Ascending aorta (tissue), 2 donors: ENCODE measurements at regions not wholly inside any gene's neighbourhood (a gene's known extent, or its start where the extent isn't known, plus 50 kb on each side); places are given as distances from the start of the nearest gene placed in this dataset.

ENCODE experiments used
- DNase-seq, 2 donors: peaks; one replicate each; pipeline ENCODE4 v3.0.0-alpha.2; 2019; ENCODE audit warnings: low spot score in 2 of 2
- H3K27ac ChIP-seq, 2 donors: fragments of 200-600 bp; sonication (generic); one replicate each; pipeline ENCODE4 v1.5.1; 2016 to 2017; ENCODE audit warnings: mild to moderate bottlenecking in 1 of 2
- H3K27me3 ChIP-seq: fragments of 200-600 bp; sonication (generic); one replicate; pipeline ENCODE4 v1.5.1; 2017
- H3K36me3 ChIP-seq, 2 donors: fragments of 200-600 bp; sonication (generic); one replicate each; pipeline ENCODE4 v1.5.1; 2016
- H3K4me1 ChIP-seq, 2 donors: fragments of 200-600 bp; sonication (generic); one replicate each; pipeline ENCODE4 v1.5.1; 2016 to 2017; ENCODE audit warnings: mild to moderate bottlenecking in 1 of 2
- H3K4me3 ChIP-seq, 2 donors: fragments of 200-600 bp; sonication (generic); one replicate each; pipeline ENCODE4 v1.5.1; 2016 to 2017; ENCODE audit warnings: mild to moderate bottlenecking in 1 of 2
- H3K9me3 ChIP-seq, 2 donors: fragments of 200-600 bp; sonication (generic); one replicate each; pipeline ENCODE4 v1.5.1; 2016
- intact Hi-C: fragments of 100-400 bp; cut with DNase I; formaldehyde crosslinking; loops from one replicate; pipeline ENCODE4 v1.15.1; 2023
- TF ChIP-seq, protein P1 (sequence below), 3 experiments: fragments of 200-600 bp in 2 of 3; fragments of 450-650 bp in 1 of 3; sonication (generic) in 2 of 3; IDR thresholded peaks; one replicate each; pipeline ENCODE4 v1.5.1; 2016 to 2019; ENCODE audit warnings: antibody characterized with exemption in 3 of 3, mild to moderate bottlenecking in 1 of 3, moderate library complexity in 1 of 3

DNA sequence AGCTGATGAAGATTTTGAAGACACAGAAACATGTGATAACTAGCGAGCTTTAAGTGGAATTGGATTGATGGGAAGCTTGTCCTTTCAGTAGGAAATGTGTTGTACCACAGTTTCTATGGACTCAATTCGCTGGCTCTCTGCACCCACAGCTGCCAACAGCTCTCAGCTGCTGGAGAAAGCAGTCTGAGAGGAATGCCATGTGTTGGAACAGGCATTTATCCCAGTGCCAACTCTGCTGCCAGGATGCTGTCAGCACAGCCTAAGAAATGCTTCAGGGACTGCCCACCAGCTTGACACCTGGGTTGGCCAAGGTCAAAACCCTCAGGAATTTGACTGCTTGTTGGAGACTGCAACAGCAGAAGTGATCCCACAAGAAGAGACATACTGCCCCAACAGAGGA, 193.0 kb upstream of the THSD7B start:
- peaks cover 0 to 2% of the 10 kb centered on the region in 2 donors for H3K4me1 ChIP-seq
- TF ChIP-seq, protein P1, sequence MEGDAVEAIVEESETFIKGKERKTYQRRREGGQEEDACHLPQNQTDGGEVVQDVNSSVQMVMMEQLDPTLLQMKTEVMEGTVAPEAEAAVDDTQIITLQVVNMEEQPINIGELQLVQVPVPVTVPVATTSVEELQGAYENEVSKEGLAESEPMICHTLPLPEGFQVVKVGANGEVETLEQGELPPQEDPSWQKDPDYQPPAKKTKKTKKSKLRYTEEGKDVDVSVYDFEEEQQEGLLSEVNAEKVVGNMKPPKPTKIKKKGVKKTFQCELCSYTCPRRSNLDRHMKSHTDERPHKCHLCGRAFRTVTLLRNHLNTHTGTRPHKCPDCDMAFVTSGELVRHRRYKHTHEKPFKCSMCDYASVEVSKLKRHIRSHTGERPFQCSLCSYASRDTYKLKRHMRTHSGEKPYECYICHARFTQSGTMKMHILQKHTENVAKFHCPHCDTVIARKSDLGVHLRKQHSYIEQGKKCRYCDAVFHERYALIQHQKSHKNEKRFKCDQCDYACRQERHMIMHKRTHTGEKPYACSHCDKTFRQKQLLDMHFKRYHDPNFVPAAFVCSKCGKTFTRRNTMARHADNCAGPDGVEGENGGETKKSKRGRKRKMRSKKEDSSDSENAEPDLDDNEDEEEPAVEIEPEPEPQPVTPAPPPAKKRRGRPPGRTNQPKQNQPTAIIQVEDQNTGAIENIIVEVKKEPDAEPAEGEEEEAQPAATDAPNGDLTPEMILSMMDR (IDR thresholded peaks at IDR 0.05), result no peak
- H3K36me3 ChIP-seq, result no peaks in the 10 kb centered on the region
- H3K27me3 ChIP-seq, result no peaks in the 10 kb centered on the region
- no peak overlapping the region for H3K4me3 ChIP-seq
- H3K9me3 ChIP-seq, result no peaks in the 10 kb centered on the region
- no peak for DNase-seq
- intact Hi-C loops, result no loop called here
- no peak overlapping the region for H3K27ac ChIP-seq

DNA sequence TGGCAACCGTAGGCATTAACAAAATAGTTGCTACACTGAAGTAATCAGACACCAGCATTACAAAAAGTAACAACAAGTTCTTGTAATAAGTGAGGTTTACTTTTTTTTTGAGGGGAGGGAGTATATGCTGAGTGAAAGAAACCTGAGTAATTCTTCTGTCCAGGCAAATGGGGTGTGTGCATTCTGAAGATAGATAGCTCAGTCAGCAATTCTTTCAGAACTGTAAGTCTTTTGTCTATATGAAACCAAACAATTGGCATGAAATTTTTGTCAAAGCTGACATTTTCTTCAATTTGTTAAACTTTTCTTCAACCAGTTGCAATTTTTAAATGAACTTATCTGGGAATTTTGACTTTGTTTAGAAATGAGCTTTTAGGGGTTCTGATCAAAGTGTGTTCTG, 208.1 kb upstream of the THSD7B start:
- H3K36me3 ChIP-seq, result no peaks in the 10 kb centered on the region
- H3K4me1 ChIP-seq, result no peaks in the 10 kb centered on the region
- no peak overlapping the region for H3K27ac ChIP-seq
- H3K4me3 ChIP-seq, result no peak overlapping the region
- H3K27me3 ChIP-seq, result no peaks in the 10 kb centered on the region
- no peaks in the 10 kb centered on the region for H3K9me3 ChIP-seq
- intact Hi-C loops, result no loop called here
- DNase-seq, result no peak
- TF ChIP-seq, protein P1 (IDR thresholded peaks at IDR 0.05), result no peak

DNA sequence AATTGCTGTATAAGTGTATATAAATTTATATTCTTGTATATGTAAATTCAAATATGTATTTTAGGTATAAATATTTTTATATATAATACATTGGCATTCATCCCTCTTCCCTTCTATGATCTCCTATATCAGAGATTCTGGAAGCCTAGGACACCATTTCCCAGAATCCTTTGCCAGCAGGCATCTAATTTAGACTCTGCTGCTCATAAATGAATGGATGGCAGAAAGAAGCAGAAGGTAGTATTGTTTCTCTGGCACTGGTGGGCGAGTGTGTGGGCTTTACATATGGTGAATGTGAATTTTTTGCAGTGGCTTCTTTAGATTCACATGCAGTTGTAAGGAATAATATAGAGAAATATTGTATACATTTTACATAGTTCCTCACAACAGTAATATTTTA, 215.2 kb upstream of the THSD7B start:
- Histone ChIP-seq H3K27ac (no peak overlapping the region), H3K36me3 (no peaks in the 10 kb centered on the region), H3K4me3 (no peak overlapping the region), H3K4me1 (no peaks in the 10 kb centered on the region), H3K9me3 (no peaks in the 10 kb centered on the region), H3K27me3 (no peaks in the 10 kb centered on the region)
- TF ChIP-seq, protein P1 (IDR thresholded peaks at IDR 0.05), result no peak
- intact Hi-C loops, result no loop called here
- DNase-seq, result no peak

DNA sequence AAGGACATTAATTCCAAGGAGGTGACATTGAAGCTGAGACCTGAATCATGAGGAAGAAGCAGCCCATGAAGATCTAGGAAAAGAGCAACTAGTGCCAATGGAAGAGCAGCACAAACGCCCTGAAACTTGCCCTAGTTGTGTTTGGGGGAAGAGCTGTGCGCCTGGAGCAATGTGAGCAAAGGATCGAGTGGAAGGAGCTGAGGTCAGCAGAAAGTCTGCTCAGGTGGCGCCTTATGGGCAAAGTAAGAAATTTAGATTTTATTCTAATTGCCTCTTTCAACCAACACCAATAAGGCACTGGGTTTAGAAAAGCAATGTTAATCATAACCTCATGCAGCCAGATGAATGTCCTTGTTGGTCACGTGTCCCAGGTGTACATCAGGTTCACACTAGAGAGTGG, 226.0 kb upstream of the THSD7B start:
- Histone ChIP-seq H3K4me1 (no peaks in the 10 kb centered on the region), H3K4me3 (no peak overlapping the region), H3K27ac (no peak overlapping the region), H3K9me3 (no peaks in the 10 kb centered on the region), H3K27me3 (no peaks in the 10 kb centered on the region), H3K36me3 (no peaks in the 10 kb centered on the region)
- intact Hi-C loops, result no loop called here
- DNase-seq, result no peak
- TF ChIP-seq, protein P1 (IDR thresholded peaks at IDR 0.05), result no peak

DNA sequence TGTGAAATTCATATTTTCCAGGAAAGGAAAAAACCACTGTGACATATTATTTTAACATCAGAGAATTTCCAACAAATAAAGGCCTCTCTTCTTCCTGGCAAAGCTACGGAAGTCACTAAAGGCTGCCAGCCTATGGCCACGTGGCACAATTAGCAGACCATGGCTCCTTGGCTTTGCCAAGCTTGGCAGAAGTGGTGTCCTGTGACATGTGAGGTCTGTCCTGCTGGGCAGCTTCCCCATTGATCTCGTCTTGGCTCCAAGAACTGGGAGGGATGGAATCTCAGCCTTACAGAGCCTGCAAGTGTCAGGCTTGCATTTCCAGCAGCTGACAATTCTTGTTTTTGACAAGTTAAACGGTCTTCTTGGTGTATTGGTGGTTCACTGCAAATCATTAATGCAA, 226.9 kb upstream of the THSD7B start:
- no peaks in the 10 kb centered on the region for H3K36me3 ChIP-seq
- H3K27me3 ChIP-seq, result no peaks in the 10 kb centered on the region
- DNase-seq, result no peak
- no peaks in the 10 kb centered on the region for H3K4me1 ChIP-seq
- H3K9me3 ChIP-seq, result no peaks in the 10 kb centered on the region
- no peak overlapping the region for H3K4me3 ChIP-seq
- TF ChIP-seq, protein P1 (IDR thresholded peaks at IDR 0.05), result no peak
- no peak overlapping the region for H3K27ac ChIP-seq
- intact Hi-C loops, result no loop called here

DNA sequence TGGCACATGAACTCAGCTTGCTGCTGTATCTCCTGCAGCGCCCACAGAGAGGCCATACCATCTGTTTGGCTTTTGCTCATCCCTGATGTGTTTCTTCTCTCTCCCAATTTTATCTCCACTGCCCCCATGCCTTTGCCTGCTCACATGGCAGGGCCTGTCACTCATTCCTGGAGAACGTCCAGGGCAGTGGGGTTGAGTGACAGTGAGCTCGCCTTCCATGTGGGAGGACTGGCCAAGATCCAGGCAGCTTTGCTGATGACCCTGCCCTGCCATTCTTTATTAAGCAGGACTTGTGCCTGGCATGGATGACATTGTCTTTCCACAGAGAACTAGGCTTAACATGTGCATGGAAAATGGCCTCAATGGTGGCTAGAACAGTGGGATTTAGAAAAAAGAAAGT, 230.5 kb upstream of the THSD7B start:
- H3K9me3 ChIP-seq, result no peaks in the 10 kb centered on the region
- no peak overlapping the region for H3K4me3 ChIP-seq
- TF ChIP-seq, protein P1 (IDR thresholded peaks at IDR 0.05), result no peak
- no peak for DNase-seq
- H3K36me3 ChIP-seq, result no peaks in the 10 kb centered on the region
- no peaks in the 10 kb centered on the region for H3K4me1 ChIP-seq
- no peak overlapping the region for H3K27ac ChIP-seq
- intact Hi-C loops, result no loop called here
- no peaks in the 10 kb centered on the region for H3K27me3 ChIP-seq
